B cell (primary cell): ENCODE measurements at regions not wholly inside any gene's neighbourhood (a gene's known extent, or its start where the extent isn't known, plus 50 kb on each side); places are given as distances from the start of the nearest gene placed in this dataset.

Source experiments
- ATAC-seq: fragments of 200-7000 bp; cut with Tn5 transposase; one replicate; pipeline ENCODE4 v1.10.0; 2021; ENCODE audit warnings: low read depth, mild to moderate bottlenecking, moderate number of reproducible peaks, moderate library complexity
- CTCF ChIA-PET: fragments of 350-600 bp; sonication (Branson Sonifier 250); formaldehyde crosslinking; loops from one replicate; lab custom pipeline; 2021; ENCODE audit warnings: antibody characterized with exemption, inconsistent platforms; lab: Charles Lee
- POLR2A ChIA-PET: fragments of 350-600 bp; sonication (Branson Sonifier 250); formaldehyde crosslinking; loops from one replicate; lab custom pipeline; 2021; ENCODE audit warnings: antibody characterized with exemption; lab: Charles Lee
- DNase-seq: peaks from one replicate; pipeline ENCODE4 v3.0.0; 2013
- H2AFZ ChIP-seq: 2 replicates; pipeline ENCODE4 v1.6.1; 2012; ENCODE audit warnings: mild to moderate bottlenecking, low read depth, low read length; ENCODE audit not compliant: insufficient read depth, poor library complexity, severe bottlenecking
- H3K27ac ChIP-seq, 2 donors: 1 replicate in 1 of 2; 2 replicates in 1 of 2; pipeline ENCODE4 v1.5.1; 2012 to 2013; ENCODE audit warnings: low read length in 2 of 2, mild to moderate bottlenecking in 2 of 2, moderate library complexity in 1 of 2
- H3K27me3 ChIP-seq, 4 experiments: fragments of 200-600 bp in 1 of 4; sonication (generic) in 1 of 4; replicated peaks in 1 of 4; 1 replicate in 2 of 4; 2 replicates in 2 of 4; pipeline versions ENCODE4 v1.6.1 to v1.7.0; 2013 to 2016; ENCODE audit warnings: low read length in 3 of 4, mild to moderate bottlenecking in 2 of 4, mixed read lengths in 1 of 4, moderate library complexity in 1 of 4; ENCODE audit not compliant: insufficient read depth in 4 of 4, control insufficient read depth in 3 of 4; ENCODE audit errors: control extremely low read depth in 1 of 4
- H3K36me3 ChIP-seq, 2 experiments: replicated peaks in 1 of 2; 1 replicate in 1 of 2; 2 replicates in 1 of 2; pipeline versions ENCODE4 v1.6.1 to v1.7.1; 2013; ENCODE audit warnings: low read length in 1 of 2; ENCODE audit not compliant: insufficient read depth in 2 of 2, control insufficient read depth in 1 of 2; ENCODE audit errors: control extremely low read depth in 1 of 2, extremely low read depth in 1 of 2
- H3K4me1 ChIP-seq, 2 donors: fragments of 200-600 bp in 1 of 2; sonication (generic) in 1 of 2; 1 replicate in 1 of 2; 2 replicates in 1 of 2; pipeline versions ENCODE4 v1.5.1 to v1.6.1; 2013 to 2017; ENCODE audit warnings: low read length in 2 of 2; ENCODE audit not compliant: control insufficient read depth in 2 of 2, insufficient read depth in 2 of 2
- H3K4me2 ChIP-seq: replicated peaks from 2 replicates; pipeline ENCODE3; 2012; ENCODE audit warnings: mild to moderate bottlenecking, low read depth, low read length; ENCODE audit not compliant: poor library complexity, severe bottlenecking
- H3K4me3 ChIP-seq, 5 experiments: fragments of 200-600 bp in 1 of 5; sonication (generic) in 1 of 5; 1 replicate in 3 of 5; 2 replicates in 2 of 5; pipeline versions ENCODE4 v1.5.1 to v1.7.0; 2011 to 2016; ENCODE audit warnings: low read length in 4 of 5, mild to moderate bottlenecking in 4 of 5, low read depth in 2 of 5, control low read depth in 1 of 5, moderate library complexity in 1 of 5; ENCODE audit not compliant: insufficient read depth in 1 of 5; ENCODE audit errors: control extremely low read depth in 1 of 5, extremely low read depth in 1 of 5
- H3K79me2 ChIP-seq: fragments of 200-600 bp; sonication (generic); one replicate; pipeline ENCODE4 v1.6.0; 2016; ENCODE audit warnings: low read length; ENCODE audit not compliant: control insufficient read depth, insufficient read depth
- H3K9ac ChIP-seq: fragments of 200-600 bp; sonication (generic); 2 replicates; pipeline ENCODE4 v1.6.1; 2017; ENCODE audit warnings: mild to moderate bottlenecking, low read length, moderate library complexity
- H3K9me3 ChIP-seq, 3 donors: one replicate each; pipeline versions ENCODE4 v1.6.1 to v1.7.1; 2013; ENCODE audit warnings: low read length in 2 of 3; ENCODE audit not compliant: control insufficient read depth in 2 of 3, insufficient read depth in 1 of 3; ENCODE audit errors: control extremely low read depth in 1 of 3
- H4K20me1 ChIP-seq: 2 replicates; pipeline ENCODE4 v1.6.0; 2012; ENCODE audit warnings: mild to moderate bottlenecking, low read length; ENCODE audit not compliant: insufficient read depth, control insufficient read depth, poor library complexity, severe bottlenecking
- H3K27ac Mint-ChIP-seq: one replicate; pipeline ENCODE4 v1.8.0; 2021; ENCODE audit warnings: mixed read lengths
- H3K27me3 Mint-ChIP-seq: one replicate; pipeline ENCODE4 v1.8.0; 2021; ENCODE audit warnings: mixed read lengths
- H3K4me1 Mint-ChIP-seq: one replicate; pipeline ENCODE4 v1.8.0; 2021; ENCODE audit warnings: mixed read lengths
- H3K4me3 Mint-ChIP-seq: one replicate; pipeline ENCODE4 v1.8.0; 2021; ENCODE audit warnings: mixed read lengths
- H3K9me3 Mint-ChIP-seq: one replicate; pipeline ENCODE4 v1.8.0; 2022; ENCODE audit warnings: mixed read lengths; ENCODE audit not compliant: insufficient read depth
- CTCF ChIP-seq: fragments of 200-600 bp; IDR thresholded peaks from one replicate; pipeline ENCODE4 v1.8.0; 2022; ENCODE audit warnings: antibody characterized with exemption, mild to moderate bottlenecking
- EZH2 ChIP-seq: IDR thresholded peaks from 2 replicates; pipeline ENCODE4 v1.6.1; 2012; ENCODE audit warnings: borderline replicate concordance, low read depth, mild to moderate bottlenecking, moderate library complexity, low read length; ENCODE audit not compliant: insufficient read depth, poor library complexity, severe bottlenecking
- WGBS: methylation state at CpG from one replicate; pipeline ENCODE4 v1.1.5; 2013; ENCODE audit warnings: missing lambda C conversion rate; ENCODE audit not compliant: insufficient coverage; 5-methylcytosine and 5-hydroxymethylcytosine counted together
- intact Hi-C: fragments of 100-400 bp; cut with micrococcal nuclease; formaldehyde crosslinking; loops from one replicate; pipeline ENCODE4 v1.10.0; 2022

- peak; percentile 61 for DNase-seq
- H3K9me3 Mint-ChIP-seq, result peaks cover 4% of the 10 kb centered on the region
- no peak overlapping the region for H3K9ac ChIP-seq
- H3K4me1 Mint-ChIP-seq, result peaks cover 5% of the 10 kb centered on the region
- 23% methylated on average over 14 of the region's 18 CpGs for WGBS
- H3K4me3 ChIP-seq, result no peak overlapping the region
- POLR2A ChIA-PET, result no interaction called here
- CTCF ChIA-PET, result interaction anchor here (0.7 to 4.9 kb wide), 11 partner anchors 11 to 742 kb away, joined by 3 to 29 read pairs (median 4); no protein-coding TSS in a partner anchor
- peak overlapping the region; percentile 34 for H2AFZ ChIP-seq
- no peaks in the 10 kb centered on the region for H3K79me2 ChIP-seq
- no peak overlapping the region for H3K27ac Mint-ChIP-seq
- H3K4me1 ChIP-seq, result peaks cover 0 to 4% of the 10 kb centered on the region in 2 donors
- intact Hi-C loops, result loop anchor here (2.0 kb wide), 1 partner anchor 740 kb away; no protein-coding TSS in a partner anchor
- peak; percentile 45 for ATAC-seq
- TF ChIP-seq CTCF (peak; percentile 82), EZH2 (no peak)
- H3K27me3 Mint-ChIP-seq, result peaks cover 34% of the 10 kb centered on the region
- no peaks in the 10 kb centered on the region for H3K36me3 ChIP-seq
- peaks cover 0 to 6% (median 0%) of the 10 kb centered on the region in 3 donors for H3K9me3 ChIP-seq
- H3K4me2 ChIP-seq, result no peak overlapping the region
- no peak overlapping the region for H3K4me3 Mint-ChIP-seq
- no peak overlapping the region for H3K27ac ChIP-seq
- no peaks in the 10 kb centered on the region for H3K27me3 ChIP-seq
- no peaks in the 10 kb centered on the region for H4K20me1 ChIP-seq
These were observed 112.6 kb upstream of the RALGAPA2 start for GRCh38 chr20:20824924-20825584.

- Histone ChIP-seq H3K79me2 (no peaks in the 10 kb centered on the region), H3K27me3 (no peaks in the 10 kb centered on the region), H3K36me3 (no peaks in the 10 kb centered on the region), H3K4me1 (peaks cover 0 to 4% of the 10 kb centered on the region in 2 donors), H2AFZ (no peak overlapping the region), H3K4me3 (no peak overlapping the region), H3K9ac (no peak overlapping the region), H3K9me3 (no peaks in the 10 kb centered on the region), H3K4me2 (no peak overlapping the region), H3K27ac (no peak overlapping the region), H4K20me1 (no peaks in the 10 kb centered on the region)
- H3K9me3 Mint-ChIP-seq, result no peaks in the 10 kb centered on the region
- H3K27me3 Mint-ChIP-seq, result peaks cover 35% of the 10 kb centered on the region
- peaks cover 5% of the 10 kb centered on the region for H3K4me1 Mint-ChIP-seq
- intact Hi-C loops, result no loop called here
- 87% methylated on average over 11 of the region's 11 CpGs for WGBS
- TF ChIP-seq CTCF (no peak), EZH2 (no peak)
- CTCF ChIA-PET, result interaction anchor here (0.5 to 4.9 kb wide), 5 partner anchors 9 to 741 kb away, joined by 3 to 29 read pairs (median 4); no protein-coding TSS in a partner anchor
- ATAC-seq (no peak), DNase-seq (no peak)
- POLR2A ChIA-PET, result no interaction called here
- H3K27ac Mint-ChIP-seq, result no peak overlapping the region
- no peak overlapping the region for H3K4me3 Mint-ChIP-seq
These were observed 111.0 kb upstream of the RALGAPA2 start for GRCh38 chr20:20823476-20823881.
